WERI-Rb-1 (cell line): ENCODE measurements at regions not wholly inside any gene's neighbourhood (a gene's known extent, or its start where the extent isn't known, plus 50 kb on each side); places are given as distances from the start of the nearest gene placed in this dataset.

Experiments
- DNase-seq: peaks from one replicate; pipeline ENCODE4 v3.0.0-alpha.2; 2020
- H3K27ac ChIP-seq: fragments of 250-450 bp; sonication (Bioruptor Pico); 2 replicates; pipeline ENCODE4 v1.5.1; 2020; ENCODE audit warnings: mild to moderate bottlenecking, moderate library complexity
- H3K27me3 ChIP-seq: fragments of 250-450 bp; sonication (Bioruptor Pico); 2 replicates; pipeline ENCODE4 v1.5.1; 2021; ENCODE audit warnings: mild to moderate bottlenecking, low read depth, moderate library complexity; ENCODE audit not compliant: insufficient read depth, severe bottlenecking
- H3K36me3 ChIP-seq: fragments of 250-450 bp; sonication (Bioruptor Pico); 2 replicates; pipeline ENCODE4 v1.5.1; 2020; ENCODE audit warnings: mild to moderate bottlenecking, moderate library complexity
- H3K4me3 ChIP-seq: 2 replicates; pipeline ENCODE4 v1.5.1; 2011; ENCODE audit warnings: low read depth, mild to moderate bottlenecking, control low read depth, low read length
- H3K9me3 ChIP-seq: fragments of 250-450 bp; sonication (Bioruptor Pico); 2 replicates; pipeline ENCODE4 v1.5.1; 2021; ENCODE audit warnings: mild to moderate bottlenecking, moderate library complexity; ENCODE audit not compliant: severe bottlenecking
- TF ChIP-seq, protein P1 (sequence below): IDR thresholded peaks from 2 replicates; pipeline ENCODE4 v1.5.1; 2011; ENCODE audit warnings: low read depth, mild to moderate bottlenecking, control low read depth, inconsistent platforms, low read length

DNA sequence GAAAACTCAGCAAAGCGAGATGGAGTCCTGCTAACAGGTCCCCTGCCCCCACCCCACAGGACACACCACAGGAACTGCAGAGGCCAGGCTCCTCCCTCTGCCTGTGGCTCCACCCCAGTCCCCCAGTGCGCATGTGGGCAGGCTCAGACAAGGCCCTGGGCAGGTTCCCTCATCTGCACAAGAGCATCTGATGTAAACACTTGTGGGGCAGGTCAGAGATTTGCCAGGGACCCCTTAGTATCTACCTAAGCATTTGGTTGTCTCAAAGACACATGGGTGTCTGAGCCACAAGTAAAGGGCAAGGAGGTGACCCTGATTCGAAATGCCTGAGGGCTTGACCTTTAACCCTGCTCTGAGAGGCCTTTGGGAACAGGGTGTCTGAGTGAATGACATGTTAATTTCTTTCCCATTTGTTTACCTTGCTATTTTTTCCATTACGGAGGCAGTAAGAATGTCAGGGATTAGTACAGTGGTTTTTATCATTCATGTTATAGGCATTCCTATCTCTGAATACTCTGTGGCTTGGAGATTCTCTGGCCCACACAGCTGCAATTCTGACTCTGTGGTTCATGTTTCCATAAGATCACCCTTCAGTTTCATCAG is 85.3 kb downstream of the ZNF518B start:
- TF ChIP-seq, protein P1, sequence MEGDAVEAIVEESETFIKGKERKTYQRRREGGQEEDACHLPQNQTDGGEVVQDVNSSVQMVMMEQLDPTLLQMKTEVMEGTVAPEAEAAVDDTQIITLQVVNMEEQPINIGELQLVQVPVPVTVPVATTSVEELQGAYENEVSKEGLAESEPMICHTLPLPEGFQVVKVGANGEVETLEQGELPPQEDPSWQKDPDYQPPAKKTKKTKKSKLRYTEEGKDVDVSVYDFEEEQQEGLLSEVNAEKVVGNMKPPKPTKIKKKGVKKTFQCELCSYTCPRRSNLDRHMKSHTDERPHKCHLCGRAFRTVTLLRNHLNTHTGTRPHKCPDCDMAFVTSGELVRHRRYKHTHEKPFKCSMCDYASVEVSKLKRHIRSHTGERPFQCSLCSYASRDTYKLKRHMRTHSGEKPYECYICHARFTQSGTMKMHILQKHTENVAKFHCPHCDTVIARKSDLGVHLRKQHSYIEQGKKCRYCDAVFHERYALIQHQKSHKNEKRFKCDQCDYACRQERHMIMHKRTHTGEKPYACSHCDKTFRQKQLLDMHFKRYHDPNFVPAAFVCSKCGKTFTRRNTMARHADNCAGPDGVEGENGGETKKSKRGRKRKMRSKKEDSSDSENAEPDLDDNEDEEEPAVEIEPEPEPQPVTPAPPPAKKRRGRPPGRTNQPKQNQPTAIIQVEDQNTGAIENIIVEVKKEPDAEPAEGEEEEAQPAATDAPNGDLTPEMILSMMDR = no peak
- no peaks in the 10 kb centered on the region for H3K27me3 ChIP-seq

DNA sequence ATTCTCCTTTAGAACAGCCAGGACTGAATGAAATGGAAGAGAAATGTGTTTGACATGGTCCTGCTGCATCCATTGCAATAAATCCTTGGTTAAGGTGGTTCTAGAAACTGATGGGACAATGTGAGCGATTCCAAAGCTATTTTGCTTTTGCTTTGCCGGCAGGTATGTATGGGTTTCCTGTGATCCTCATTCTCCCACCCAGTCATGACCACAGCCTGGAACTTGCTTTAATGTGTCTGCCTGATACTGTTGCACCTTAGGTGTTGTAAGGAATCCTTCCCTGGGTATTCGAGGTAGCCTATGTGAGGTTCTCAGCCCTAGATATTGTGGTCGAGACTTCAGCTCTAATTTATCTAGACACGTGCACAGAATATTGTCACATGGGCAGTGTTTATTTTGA is 86.1 kb downstream of the ZNF518B start:
- H3K27me3 ChIP-seq = no peaks in the 10 kb centered on the region
- TF ChIP-seq, protein P1 = no peak
- H3K27ac ChIP-seq = no peak overlapping the region
- no peak overlapping the region for H3K4me3 ChIP-seq
- DNase-seq = no peak
- H3K9me3 ChIP-seq = no peaks in the 10 kb centered on the region
- H3K36me3 ChIP-seq = no peaks in the 10 kb centered on the region

More for the DNA sequence above, 85.3 kb downstream of the ZNF518B start:
- DNase-seq = no peak
- Histone ChIP-seq H3K36me3 (no peaks in the 10 kb centered on the region), H3K9me3 (no peaks in the 10 kb centered on the region), H3K4me3 (no peak overlapping the region), H3K27ac (no peak overlapping the region)

DNA sequence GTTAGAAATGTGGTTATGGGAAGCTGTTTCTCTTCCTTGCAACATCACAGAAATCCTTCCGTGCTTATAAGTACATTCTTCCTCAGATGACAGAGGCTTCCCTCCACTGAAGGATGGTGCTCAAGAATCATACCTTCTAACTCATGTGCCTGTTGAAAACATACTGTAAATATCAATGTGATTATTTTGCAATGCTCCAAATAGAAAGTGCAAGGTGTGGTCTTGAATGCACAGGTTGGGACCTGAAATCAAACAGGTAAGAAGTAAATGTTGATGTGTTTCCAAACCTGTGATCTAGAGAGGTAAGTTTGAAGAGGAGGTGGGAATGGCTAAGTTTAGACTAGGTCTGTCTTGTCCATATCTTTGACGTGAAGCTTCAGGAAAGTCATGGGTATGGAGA is 87.7 kb downstream of the ZNF518B start:
- TF ChIP-seq, protein P1 = no peak
- Histone ChIP-seq H3K27ac (no peak overlapping the region), H3K9me3 (no peaks in the 10 kb centered on the region), H3K27me3 (no peaks in the 10 kb centered on the region), H3K36me3 (no peaks in the 10 kb centered on the region), H3K4me3 (no peak overlapping the region)
- no peak for DNase-seq

DNA sequence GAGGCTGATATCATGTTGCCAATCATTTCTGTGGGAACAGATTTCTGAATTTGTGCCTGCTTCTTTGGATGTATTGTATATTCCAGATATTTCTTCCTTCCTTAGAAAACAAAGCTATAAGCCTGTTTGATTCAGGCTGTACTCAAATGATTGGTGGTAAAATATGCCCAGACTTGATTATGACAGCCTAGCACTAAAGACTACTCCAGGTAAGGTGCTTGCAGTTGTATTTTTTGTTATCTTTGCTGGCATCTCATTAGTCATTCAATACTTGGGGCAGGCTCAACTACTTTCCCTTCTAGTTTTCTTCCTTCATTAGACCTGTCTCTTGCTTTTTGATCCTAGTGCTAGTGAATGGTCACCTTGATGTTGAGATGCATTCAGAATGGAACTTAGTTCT is 90.6 kb downstream of the ZNF518B start:
- H3K9me3 ChIP-seq = no peaks in the 10 kb centered on the region
- no peaks in the 10 kb centered on the region for H3K27me3 ChIP-seq
- H3K27ac ChIP-seq = no peak overlapping the region
- no peak for DNase-seq
- TF ChIP-seq, protein P1 = no peak
- H3K36me3 ChIP-seq = no peaks in the 10 kb centered on the region
- H3K4me3 ChIP-seq = no peak overlapping the region

DNA sequence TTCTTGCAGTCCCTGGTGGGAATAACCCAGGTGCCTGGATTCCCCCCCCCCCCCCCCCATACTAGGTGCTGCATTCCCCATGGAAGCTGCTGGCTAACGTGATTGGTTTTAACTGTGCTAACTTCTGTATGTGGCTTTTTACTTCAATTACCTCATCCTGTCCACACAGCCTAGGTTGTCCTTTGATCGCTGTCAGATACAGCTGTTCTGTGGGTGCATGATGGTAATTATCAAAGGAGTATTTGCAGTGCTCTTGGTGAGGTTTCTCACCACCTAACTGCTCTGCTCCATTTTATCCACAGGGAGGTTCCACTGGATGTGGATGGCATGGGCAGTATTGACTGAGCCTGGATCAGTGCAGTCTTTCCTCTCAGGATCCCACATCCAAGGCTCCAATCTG is 93.0 kb downstream of the ZNF518B start:
- TF ChIP-seq, protein P1 = no peak
- H3K27ac ChIP-seq = no peak overlapping the region
- H3K27me3 ChIP-seq = no peaks in the 10 kb centered on the region
- DNase-seq = no peak
- H3K36me3 ChIP-seq = no peaks in the 10 kb centered on the region
- H3K4me3 ChIP-seq = no peak overlapping the region
- H3K9me3 ChIP-seq = no peaks in the 10 kb centered on the region

GRCh38 chr4:10354746-10355145 is 102.5 kb downstream of the ZNF518B start:
- DNase-seq = no peak
- Histone ChIP-seq H3K9me3 (no peaks in the 10 kb centered on the region), H3K4me3 (no peak overlapping the region), H3K27ac (no peak overlapping the region), H3K27me3 (no peaks in the 10 kb centered on the region), H3K36me3 (no peaks in the 10 kb centered on the region)
- TF ChIP-seq, protein P1 = no peak
